Breast epithelium (tissue), 3 donors: ENCODE measurements at regions not wholly inside any gene's neighbourhood (a gene's known extent, or its start where the extent isn't known, plus 50 kb on each side); places are given as distances from the start of the nearest gene placed in this dataset.

Experiments
- CTCF ChIP-seq, 3 donors: fragments of 450-650 bp; IDR thresholded peaks; one replicate each; pipeline ENCODE4 v1.5.1; 2016 to 2017; ENCODE audit warnings: antibody characterized with exemption in 3 of 3, mild to moderate bottlenecking in 3 of 3, moderate library complexity in 3 of 3
- POLR2A ChIP-seq: fragments of 450-650 bp; IDR thresholded peaks from one replicate; pipeline ENCODE4 v1.6.1; 2016; ENCODE audit warnings: antibody characterized with exemption, mild to moderate bottlenecking, moderate library complexity

GRCh38 chr4:179977378-179977777 lies 2265.8 kb upstream of the TENM3 start:
- no peak for TF ChIP-seq CTCF (IDR thresholded peaks at IDR 0.05)
- TF ChIP-seq POLR2A: no peak
